ENCODE measurements at regions not wholly inside any gene's neighbourhood (a gene's known extent, or its start where the extent isn't known, plus 50 kb on each side); places are given as distances from the start of the nearest gene placed in this dataset.
"Not testable (repeated sequence)": the region's sequence is repeated elsewhere in the genome, so short reads cannot be mapped to it uniquely, and the experiment has no call there.

- DNase-seq; H3K36me3 ChIP-seq (ENCODE audit: control insufficient read depth in 4 of 4, insufficient read depth in 4 of 4, low read length in 3 of 4); CTCF ChIA-PET; H3K27me3 ChIP-seq (replicated peaks in 2 of 5; ENCODE audit: control insufficient read depth in 4 of 5, insufficient read depth in 5 of 5, low read length in 4 of 5); H3K9me3 ChIP-seq (ENCODE audit: control extremely low read depth in 1 of 5, control insufficient read depth in 4 of 5, insufficient read depth in 2 of 5, low read depth in 1 of 5, low read length in 4 of 5); H3K4me3 ChIP-seq (ENCODE audit: control insufficient read depth in 1 of 7, extremely low read depth in 1 of 7, insufficient read depth in 4 of 7, low read depth in 2 of 7, low read length in 6 of 7); POLR2A ChIA-PET; H3K4me1 ChIP-seq (ENCODE audit: control extremely low read depth in 1 of 4, control insufficient read depth in 4 of 4, insufficient read depth in 4 of 4, low read length in 3 of 4); H3K27ac ChIP-seq (ENCODE audit: insufficient read depth in 1 of 2, low read depth in 1 of 2, low read length in 2 of 2, poor library complexity in 1 of 2, severe bottlenecking in 2 of 2): not testable (repeated sequence)
- WGBS (ENCODE audit: insufficient coverage), result 100% methylated on average over 1 of the region's 9 CpGs
Measured at GRCh38 chr2:87695596-87696323, 52.1 kb upstream of the PLGLB2 start.
